ENCODE measurements at regions not wholly inside any gene's neighbourhood (a gene's known extent, or its start where the extent isn't known, plus 50 kb on each side); places are given as distances from the start of the nearest gene placed in this dataset.

DNA sequence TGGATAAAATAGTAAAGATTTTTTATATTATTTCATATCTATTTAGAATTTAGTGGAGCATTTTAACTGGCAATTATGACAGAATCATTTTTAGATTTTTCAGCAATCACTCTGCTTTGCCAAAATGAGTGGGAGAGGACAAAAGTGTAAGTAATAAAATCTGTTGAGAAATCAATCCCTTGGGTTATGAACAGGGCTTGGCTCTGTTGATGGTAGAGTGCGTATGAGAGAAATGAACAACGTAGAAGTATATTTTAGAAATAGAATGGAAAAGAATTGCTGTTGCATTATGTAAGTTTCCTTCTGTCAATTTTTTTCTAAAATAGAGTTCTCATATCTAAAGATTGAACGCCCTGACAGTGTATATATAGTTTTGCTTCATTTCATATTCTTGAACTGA, 154.1 kb upstream of the PRDM9 start:
- no peak overlapping the region for H3K14ac ChIP-seq (ENCODE audit: low read length in 2 of 2)
- no peaks in the 10 kb centered on the region for H3K36me3 ChIP-seq (ENCODE audit: control insufficient read depth in 1 of 2, insufficient read depth in 2 of 2, low read depth in 1 of 2, low read length in 2 of 2)
- H3K9ac ChIP-seq (ENCODE audit: low read length) = no peak overlapping the region
- DNase-seq = no peak
- no peak overlapping the region for H3K27ac ChIP-seq (ENCODE audit: low read length, poor library complexity, severe bottlenecking)
- H2AK5ac ChIP-seq (ENCODE audit: low read length, severe bottlenecking) = no peak overlapping the region
- no peak overlapping the region for H4K8ac ChIP-seq (ENCODE audit: low read length)
- no peak overlapping the region for H2BK12ac ChIP-seq (ENCODE audit: low read length in 2 of 2)
- H4K91ac ChIP-seq (ENCODE audit: low read length) = no peak overlapping the region
- no peak overlapping the region for H3K4me2 ChIP-seq (ENCODE audit: low read length, poor library complexity, severe bottlenecking)
- no peaks in the 10 kb centered on the region for H3K79me1 ChIP-seq (replicated peaks; ENCODE audit: low read length, poor library complexity, severe bottlenecking)
- no peak overlapping the region for H2BK15ac ChIP-seq (ENCODE audit: low read depth, poor library complexity, severe bottlenecking)
- H3K4ac ChIP-seq (ENCODE audit: low read depth in 1 of 2, low read length in 2 of 2) = no peak overlapping the region
- H3K18ac ChIP-seq (ENCODE audit: low read depth in 1 of 2, low read length in 2 of 2) = no peak overlapping the region
- H3K4me1 ChIP-seq (ENCODE audit: control insufficient read depth, insufficient read depth, low read depth, low read length) = no peaks in the 10 kb centered on the region
- WGBS = 100% methylated on average over 2 of the region's 3 CpGs
- H2BK120ac ChIP-seq (ENCODE audit: low read depth, low read length) = no peak overlapping the region
- H2AFZ ChIP-seq (ENCODE audit: low read depth, low read length) = no peak overlapping the region
- no peak overlapping the region for H2BK5ac ChIP-seq (ENCODE audit: low read depth, low read length, poor library complexity, severe bottlenecking)
- H3K4me3 ChIP-seq (ENCODE audit: insufficient read depth in 1 of 2, low read depth in 1 of 2, low read length in 2 of 2) = no peak overlapping the region
- no peaks in the 10 kb centered on the region for H3K27me3 ChIP-seq (ENCODE audit: control insufficient read depth in 1 of 2, insufficient read depth in 1 of 2, low read length in 2 of 2)
- H3K23ac ChIP-seq (ENCODE audit: low read length in 2 of 2) = no peak overlapping the region
- no peaks in the 10 kb centered on the region for H3K9me3 ChIP-seq (ENCODE audit: control insufficient read depth, low read length)

DNA sequence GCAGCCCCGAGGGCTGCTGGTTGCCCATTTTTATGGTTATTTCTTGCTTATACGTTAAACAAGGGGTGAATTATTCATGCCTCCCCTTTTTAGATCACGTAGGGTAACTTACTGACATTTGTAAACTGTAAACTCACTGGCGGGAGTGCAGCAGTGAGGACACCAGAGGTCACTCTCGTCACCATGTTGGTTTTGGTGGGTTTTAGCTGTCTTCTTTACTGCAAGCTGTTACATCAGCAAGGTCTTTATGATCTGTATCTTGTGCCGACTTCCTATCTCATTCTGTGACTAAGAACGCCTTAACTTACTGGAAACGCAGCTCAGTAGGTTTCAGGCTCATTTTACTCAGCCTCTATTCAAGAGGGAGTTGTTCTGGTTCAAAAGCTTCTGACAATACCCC, 155.0 kb upstream of the PRDM9 start:
- 72% methylated on average over 7 of the region's 8 CpGs for WGBS

DNA sequence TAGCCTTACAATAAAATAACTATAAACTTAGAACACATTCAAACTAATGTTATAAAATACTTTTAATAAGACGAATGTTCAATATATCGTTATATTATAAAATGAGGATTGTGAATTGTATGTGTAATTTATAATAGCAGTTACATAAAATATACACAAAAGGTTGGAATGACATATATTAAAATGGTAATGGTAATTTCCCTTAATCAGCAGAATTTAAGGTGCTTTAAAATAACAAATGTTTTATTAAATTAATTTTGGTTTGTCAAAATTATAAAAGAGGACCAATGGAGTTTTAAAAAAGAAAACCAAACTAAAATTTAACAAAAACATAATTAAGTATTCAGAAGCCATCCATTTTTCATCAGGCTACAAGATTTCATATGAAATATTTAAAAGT, 164.3 kb upstream of the PRDM9 start:
- no peak overlapping the region for H3K4me2 ChIP-seq (ENCODE audit: low read length, poor library complexity, severe bottlenecking)
- H3K27me3 ChIP-seq (ENCODE audit: control insufficient read depth in 1 of 2, insufficient read depth in 1 of 2, low read length in 2 of 2) = no peaks in the 10 kb centered on the region
- no peak overlapping the region for H4K91ac ChIP-seq (ENCODE audit: low read length)
- H3K4me1 ChIP-seq (ENCODE audit: control insufficient read depth, insufficient read depth, low read depth, low read length) = no peaks in the 10 kb centered on the region
- H3K79me1 ChIP-seq (replicated peaks; ENCODE audit: low read length, poor library complexity, severe bottlenecking) = no peaks in the 10 kb centered on the region
- H3K9ac ChIP-seq (ENCODE audit: low read length) = no peak overlapping the region
- H2BK12ac ChIP-seq (ENCODE audit: low read length in 2 of 2) = no peak overlapping the region
- H3K27ac ChIP-seq (ENCODE audit: low read length, poor library complexity, severe bottlenecking) = no peak overlapping the region
- H3K14ac ChIP-seq (ENCODE audit: low read length in 2 of 2) = no peak overlapping the region
- no peak overlapping the region for H3K23ac ChIP-seq (ENCODE audit: low read length in 2 of 2)
- H3K18ac ChIP-seq (ENCODE audit: low read depth in 1 of 2, low read length in 2 of 2) = no peak overlapping the region
- H2BK5ac ChIP-seq (ENCODE audit: low read depth, low read length, poor library complexity, severe bottlenecking) = no peak overlapping the region
- no peaks in the 10 kb centered on the region for H3K36me3 ChIP-seq (ENCODE audit: control insufficient read depth in 1 of 2, insufficient read depth in 2 of 2, low read depth in 1 of 2, low read length in 2 of 2)
- no peak overlapping the region for H2AK5ac ChIP-seq (ENCODE audit: low read length, severe bottlenecking)
- no CpG with 5 or more reads among the region's 2 CpGs for WGBS
- peaks cover 7% of the 10 kb centered on the region for H3K9me3 ChIP-seq (ENCODE audit: control insufficient read depth, low read length)
- no peak overlapping the region for H3K4ac ChIP-seq (ENCODE audit: low read depth in 1 of 2, low read length in 2 of 2)
- no peak overlapping the region for H2BK120ac ChIP-seq (ENCODE audit: low read depth, low read length)
- DNase-seq = no peak
- no peak overlapping the region for H4K8ac ChIP-seq (ENCODE audit: low read length)
- H2AFZ ChIP-seq (ENCODE audit: low read depth, low read length) = no peak overlapping the region
- no peak overlapping the region for H3K4me3 ChIP-seq (ENCODE audit: insufficient read depth in 1 of 2, low read depth in 1 of 2, low read length in 2 of 2)
- no peak overlapping the region for H2BK15ac ChIP-seq (ENCODE audit: low read depth, poor library complexity, severe bottlenecking)

More for the DNA sequence above, 155.0 kb upstream of the PRDM9 start:
- Histone ChIP-seq H3K27ac (ENCODE audit: low read length, poor library complexity, severe bottlenecking) (no peak overlapping the region), H3K18ac (ENCODE audit: low read depth in 1 of 2, low read length in 2 of 2) (no peak overlapping the region), H3K4me2 (ENCODE audit: low read length, poor library complexity, severe bottlenecking) (no peak overlapping the region), H2AFZ (ENCODE audit: low read depth, low read length) (no peak overlapping the region), H2BK5ac (ENCODE audit: low read depth, low read length, poor library complexity, severe bottlenecking) (no peak overlapping the region), H2AK5ac (ENCODE audit: low read length, severe bottlenecking) (no peak overlapping the region), H2BK120ac (ENCODE audit: low read depth, low read length) (no peak overlapping the region), H4K91ac (ENCODE audit: low read length) (no peak overlapping the region), H3K27me3 (ENCODE audit: control insufficient read depth in 1 of 2, insufficient read depth in 1 of 2, low read length in 2 of 2) (no peaks in the 10 kb centered on the region), H3K9me3 (ENCODE audit: control insufficient read depth, low read length) (no peaks in the 10 kb centered on the region), H3K4me3 (ENCODE audit: insufficient read depth in 1 of 2, low read depth in 1 of 2, low read length in 2 of 2) (no peak overlapping the region), H3K9ac (ENCODE audit: low read length) (no peak overlapping the region), H3K79me1 (replicated peaks; ENCODE audit: low read length, poor library complexity, severe bottlenecking) (no peaks in the 10 kb centered on the region), H3K4ac (ENCODE audit: low read depth in 1 of 2, low read length in 2 of 2) (no peak overlapping the region), H4K8ac (ENCODE audit: low read length) (no peak overlapping the region), H2BK12ac (ENCODE audit: low read length in 2 of 2) (no peak overlapping the region), H3K4me1 (ENCODE audit: control insufficient read depth, insufficient read depth, low read depth, low read length) (no peaks in the 10 kb centered on the region), H3K14ac (ENCODE audit: low read length in 2 of 2) (no peak overlapping the region), H3K36me3 (ENCODE audit: control insufficient read depth in 1 of 2, insufficient read depth in 2 of 2, low read depth in 1 of 2, low read length in 2 of 2) (no peaks in the 10 kb centered on the region), H3K23ac (ENCODE audit: low read length in 2 of 2) (no peak overlapping the region), H2BK15ac (ENCODE audit: low read depth, poor library complexity, severe bottlenecking) (no peak overlapping the region)
- peak; percentile 36 for DNase-seq

DNA sequence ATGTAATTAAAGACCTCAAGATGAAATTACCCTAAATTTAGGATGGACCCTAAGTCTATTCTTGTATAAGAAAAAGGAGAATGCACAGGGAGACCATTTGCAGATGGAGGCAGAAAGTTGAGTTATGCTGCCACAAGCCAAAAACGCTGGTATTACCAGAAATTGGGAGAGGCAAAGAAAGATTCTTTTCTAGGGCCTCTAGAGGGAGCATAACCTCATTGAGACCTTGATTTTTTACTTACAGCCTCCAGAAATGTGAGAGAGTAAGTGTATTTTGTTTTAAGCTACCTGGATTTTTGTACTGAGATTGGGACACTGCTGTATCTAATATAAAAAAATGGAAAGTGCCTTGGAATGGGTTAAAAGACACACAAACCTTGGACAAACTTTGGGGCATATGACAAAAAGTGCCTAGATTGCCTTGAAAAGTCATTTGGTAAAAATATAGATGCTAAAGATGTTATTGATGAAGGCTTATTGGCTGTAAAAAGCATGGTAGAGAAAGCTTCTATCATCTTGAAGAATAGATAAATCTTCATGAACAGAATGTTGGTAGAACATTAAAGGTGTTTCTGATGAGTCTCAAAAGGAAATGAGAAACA, 174.7 kb upstream of the PRDM9 start:
- Histone ChIP-seq H3K23ac (ENCODE audit: low read length in 2 of 2) (no peak overlapping the region), H2AK5ac (ENCODE audit: low read length, severe bottlenecking) (no peak overlapping the region), H3K14ac (ENCODE audit: low read length in 2 of 2) (no peak overlapping the region), H3K9me3 (ENCODE audit: control insufficient read depth, low read length) (no peaks in the 10 kb centered on the region), H2AFZ (ENCODE audit: low read depth, low read length) (no peak overlapping the region), H2BK5ac (ENCODE audit: low read depth, low read length, poor library complexity, severe bottlenecking) (no peak overlapping the region), H3K4me2 (ENCODE audit: low read length, poor library complexity, severe bottlenecking) (no peak overlapping the region), H3K79me1 (replicated peaks; ENCODE audit: low read length, poor library complexity, severe bottlenecking) (no peaks in the 10 kb centered on the region), H2BK12ac (ENCODE audit: low read length in 2 of 2) (no peak overlapping the region), H2BK120ac (ENCODE audit: low read depth, low read length) (no peak overlapping the region), H4K8ac (ENCODE audit: low read length) (no peak overlapping the region), H3K36me3 (ENCODE audit: control insufficient read depth in 1 of 2, insufficient read depth in 2 of 2, low read depth in 1 of 2, low read length in 2 of 2) (no peaks in the 10 kb centered on the region), H3K27ac (ENCODE audit: low read length, poor library complexity, severe bottlenecking) (no peak overlapping the region), H3K18ac (ENCODE audit: low read depth in 1 of 2, low read length in 2 of 2) (no peak overlapping the region), H3K4ac (ENCODE audit: low read depth in 1 of 2, low read length in 2 of 2) (no peak overlapping the region), H3K9ac (ENCODE audit: low read length) (no peak overlapping the region), H3K27me3 (ENCODE audit: control insufficient read depth in 1 of 2, insufficient read depth in 1 of 2, low read length in 2 of 2) (no peaks in the 10 kb centered on the region), H2BK15ac (ENCODE audit: low read depth, poor library complexity, severe bottlenecking) (no peak overlapping the region), H3K4me3 (ENCODE audit: insufficient read depth in 1 of 2, low read depth in 1 of 2, low read length in 2 of 2) (no peak overlapping the region), H4K91ac (ENCODE audit: low read length) (no peak overlapping the region), H3K4me1 (ENCODE audit: control insufficient read depth, insufficient read depth, low read depth, low read length) (no peaks in the 10 kb centered on the region)
- WGBS = 0% methylated on average over 1 of the region's 1 CpG
- DNase-seq = no peak

Measured in mesenchymal stem cell (in vitro differentiated cells and primary cell).